SK-N-SH (cell line): ENCODE measurements at regions not wholly inside any gene's neighbourhood (a gene's known extent, or its start where the extent isn't known, plus 50 kb on each side); places are given as distances from the start of the nearest gene placed in this dataset.

Experiments used
- CTCF ChIA-PET: fragments of 300-600, 350-600 bp; formaldehyde crosslinking; extraction: SDS; loops from one replicate; lab custom pipeline; 2021; lab: Yijun Ruan, JAX
- POLR2A ChIA-PET: fragments of 350-600 bp; sonication (Branson Sonifier 250); formaldehyde crosslinking; extraction: SDS; loops from one replicate; lab custom pipeline; 2020; ENCODE audit warnings: antibody characterized with exemption, inconsistent platforms; lab: Yijun Ruan, JAX
- DNase-seq: peaks from one replicate; pipeline ENCODE4 v3.0.0; 2012
- H2AFZ ChIP-seq: fragments of 200-600 bp; sonication (generic); 2 replicates; pipeline ENCODE4 v1.8.1; 2016; ENCODE audit warnings: antibody characterized with exemption, mild to moderate bottlenecking, low read depth
- H3F3A ChIP-seq: fragments of 200-600 bp; sonication (generic); replicated peaks from 2 replicates; pipeline ENCODE3; 2016; ENCODE audit warnings: antibody characterized with exemption, mild to moderate bottlenecking; ENCODE audit not compliant: insufficient read depth
- H3K27ac ChIP-seq, 2 experiments: fragments of 200-500 bp in 1 of 2; fragments of 200-600 bp in 1 of 2; sonication (Bioruptor generic) in 1 of 2; sonication (generic), shearing (Covaris generic) in 1 of 2; 2 replicates each; pipeline versions ENCODE4 v1.5.1 to v1.6.1; 2014 to 2016; ENCODE audit warnings: low read depth in 2 of 2, inconsistent platforms in 1 of 2, low read length in 1 of 2, mild to moderate bottlenecking in 1 of 2, mixed read lengths in 1 of 2
- H3K27me3 ChIP-seq: fragments of 200-600 bp; sonication (generic), shearing (Covaris generic); 2 replicates; pipeline ENCODE4 v1.6.1; 2016; ENCODE audit warnings: mixed run types; ENCODE audit not compliant: insufficient read depth
- H3K36me3 ChIP-seq, 2 experiments: fragments of 200-500 bp in 1 of 2; fragments of 200-600 bp in 1 of 2; sonication (Bioruptor generic) in 1 of 2; sonication (generic) in 1 of 2; replicated peaks in 1 of 2; 2 replicates each; pipeline versions ENCODE3 to v1.5.1; 2014 to 2016; ENCODE audit warnings: low read length in 1 of 2, mild to moderate bottlenecking in 1 of 2; ENCODE audit not compliant: insufficient read depth in 2 of 2, control insufficient read depth in 1 of 2
- H3K4me1 ChIP-seq, 2 experiments: fragments of 200-500 bp in 1 of 2; fragments of 200-600 bp in 1 of 2; sonication (Bioruptor generic) in 1 of 2; sonication (generic), shearing (Covaris generic) in 1 of 2; 2 replicates each; pipeline versions ENCODE4 v1.5.1 to v1.6.1; 2014 to 2016; ENCODE audit warnings: low read depth in 1 of 2, low read length in 1 of 2, mixed run types in 1 of 2; ENCODE audit not compliant: insufficient read depth in 2 of 2, control insufficient read depth in 1 of 2
- H3K4me2 ChIP-seq: fragments of 200-600 bp; sonication (generic), shearing (Covaris generic); 2 replicates; pipeline ENCODE4 v1.6.1; 2017; ENCODE audit warnings: mixed run types
- H3K4me3 ChIP-seq, 2 experiments: fragments of 200-500 bp in 1 of 2; fragments of 200-600 bp in 1 of 2; sonication (Bioruptor generic) in 1 of 2; sonication (generic), shearing (Covaris generic) in 1 of 2; 2 replicates each; pipeline versions ENCODE4 v1.5.1 to v1.8.1; 2014 to 2016; ENCODE audit warnings: low read depth in 2 of 2, inconsistent platforms in 1 of 2, low read length in 1 of 2, mild to moderate bottlenecking in 1 of 2, mixed read lengths in 1 of 2, moderate library complexity in 1 of 2
- H3K79me2 ChIP-seq: fragments of 200-600 bp; sonication (generic); 2 replicates; pipeline ENCODE4 v1.8.1; 2017; ENCODE audit warnings: mild to moderate bottlenecking; ENCODE audit not compliant: insufficient read depth
- H3K9ac ChIP-seq: fragments of 200-600 bp; sonication (generic); 2 replicates; pipeline ENCODE4 v1.6.1; 2017; ENCODE audit warnings: mixed run types
- H3K9me2 ChIP-seq: fragments of 200-600 bp; sonication (generic); 2 replicates; pipeline ENCODE4 v1.6.1; 2017; ENCODE audit warnings: mixed run types
- H3K9me3 ChIP-seq: fragments of 200-600 bp; sonication (generic); 2 replicates; pipeline ENCODE4 v1.6.1; 2017; ENCODE audit warnings: mixed run types, mild to moderate bottlenecking, moderate library complexity
- H4K20me1 ChIP-seq: fragments of 200-600 bp; sonication (generic); 2 replicates; pipeline ENCODE4 v1.6.1; 2017; ENCODE audit warnings: mild to moderate bottlenecking, mixed run types; ENCODE audit not compliant: insufficient read depth
- CTCF ChIP-seq: fragments of 200-600 bp; sonication (generic); IDR thresholded peaks from 2 replicates; pipeline ENCODE4 v1.6.1; 2017; ENCODE audit warnings: antibody characterized with exemption, mild to moderate bottlenecking, moderate library complexity
- ELF1 ChIP-seq: IDR thresholded peaks from 2 replicates; pipeline ENCODE4 v1.4.0; 2012
- EP300 ChIP-seq, 2 experiments: IDR thresholded peaks; 2 replicates each; pipeline versions ENCODE4 v1.4.0 to v1.6.1; 2012; ENCODE audit warnings: borderline replicate concordance in 1 of 2, low read depth in 1 of 2, low read length in 1 of 2
- FOXM1 ChIP-seq: IDR thresholded peaks from 2 replicates; pipeline ENCODE4 v1.4.0; 2012; ENCODE audit warnings: low read depth, mild to moderate bottlenecking
- GABPA ChIP-seq: IDR thresholded peaks from 2 replicates; pipeline ENCODE4 v1.4.0; 2012; ENCODE audit warnings: low read depth, mild to moderate bottlenecking
- GATA2 ChIP-seq: sonication (generic); formaldehyde crosslinking; IDR thresholded peaks from 2 replicates; pipeline ENCODE4 v1.5.0; 2020; ENCODE audit warnings: mild to moderate bottlenecking, missing genetic modification reagents
- IRF3 ChIP-seq: fragments of 150-350 bp; IDR thresholded peaks from 2 replicates; pipeline ENCODE4 v1.6.1; 2016; ENCODE audit warnings: mild to moderate bottlenecking, low read depth, low read length
- JUND ChIP-seq: IDR thresholded peaks from 2 replicates; pipeline ENCODE4 v1.4.0; 2012
- MEF2A ChIP-seq: IDR thresholded peaks from 2 replicates; pipeline ENCODE4 v1.4.0; 2012; ENCODE audit warnings: low read depth, borderline replicate concordance
- NFIC ChIP-seq: IDR thresholded peaks from 2 replicates; pipeline ENCODE4 v1.4.0; 2012; ENCODE audit warnings: borderline replicate concordance
- NRF1 ChIP-seq: IDR thresholded peaks from 2 replicates; pipeline ENCODE4 v1.6.1; 2012; ENCODE audit warnings: low read depth, mild to moderate bottlenecking, low read length
- POLR2AphosphoS5 ChIP-seq: IDR thresholded peaks from 2 replicates; pipeline ENCODE4 v1.6.1; 2012; ENCODE audit warnings: low read depth, low read length
- RCOR1 ChIP-seq: fragments of 150-350 bp; IDR thresholded peaks from 2 replicates; pipeline ENCODE4 v1.6.1; 2017; ENCODE audit warnings: antibody characterized with exemption, low read length
- RFX5 ChIP-seq: IDR thresholded peaks from 2 replicates; pipeline ENCODE4 v1.6.1; 2012; ENCODE audit warnings: mild to moderate bottlenecking, improper control_type of control experiment, low read length
- RXRA ChIP-seq: IDR thresholded peaks from 2 replicates; pipeline ENCODE4 v1.4.0; 2012; ENCODE audit warnings: low read depth, mild to moderate bottlenecking, borderline replicate concordance
- TCF12 ChIP-seq: IDR thresholded peaks from 2 replicates; pipeline ENCODE4 v1.4.0; 2012
- USF1 ChIP-seq: IDR thresholded peaks from 2 replicates; pipeline ENCODE4 v1.4.0; 2012; ENCODE audit warnings: low read depth, borderline replicate concordance
- USF2 ChIP-seq: fragments of 150-350 bp; IDR thresholded peaks from 2 replicates; pipeline ENCODE4 v1.6.1; 2017; ENCODE audit warnings: antibody characterized with exemption, low read length, low read depth, borderline replicate concordance
- YY1 ChIP-seq: IDR thresholded peaks from 2 replicates; pipeline ENCODE4 v1.4.0; 2012; ENCODE audit warnings: low read depth, mild to moderate bottlenecking
- ZBTB33 ChIP-seq: IDR thresholded peaks from 2 replicates; pipeline ENCODE4 v1.4.0; 2012; ENCODE audit warnings: low read depth, borderline replicate concordance
- WGBS: methylation state at CpG from one replicate; pipeline ENCODE4 v1.1.6; 2017; ENCODE audit warnings: low lambda C conversion rate; 5-methylcytosine and 5-hydroxymethylcytosine counted together

GRCh38 chr4:112978691-112979472 is 70.6 kb upstream of the ANK2 start:
- Histone ChIP-seq H3K9me2 (no peaks in the 10 kb centered on the region), H3K36me3 (no peaks in the 10 kb centered on the region), H3K9me3 (no peaks in the 10 kb centered on the region), H3K27ac (no peak overlapping the region), H2AFZ (no peak overlapping the region), H3K9ac (no peak overlapping the region), H3K27me3 (no peaks in the 10 kb centered on the region), H3K4me2 (no peak overlapping the region), H4K20me1 (no peaks in the 10 kb centered on the region), H3K79me2 (no peaks in the 10 kb centered on the region), H3K4me1 (peaks cover 5 to 18% of the 10 kb centered on the region in 2 experiments; a peak in 3 of 4 replicates), H3F3A (no peaks in the 10 kb centered on the region), H3K4me3 (no peak overlapping the region)
- ChIA-PET CTCF (interaction anchor here (0.9 to 1.3 kb wide), 2 partner anchors 27 to 115 kb away, joined by 3 to 4 read pairs; no protein-coding TSS in a partner anchor), POLR2A (no interaction called here)
- WGBS = 85% methylated on average over 4 of the region's 14 CpGs
- no peak for TF ChIP-seq ZBTB33
- TF ChIP-seq GATA2 (CRISPR knock-in tag) = no peak
- TF ChIP-seq GABPA = no peak
- no peak for TF ChIP-seq JUND
- no peak for TF ChIP-seq ELF1
- no peak for TF ChIP-seq RXRA
- no peak for TF ChIP-seq IRF3
- TF ChIP-seq YY1 = no peak
- TF ChIP-seq NRF1 = no peak
- TF ChIP-seq NFIC = no peak
- TF ChIP-seq TCF12 = no peak
- TF ChIP-seq CTCF = no peak
- TF ChIP-seq USF2 = no peak
- TF ChIP-seq EP300 (IDR thresholded peaks at IDR 0.05; ENCODE audit: borderline replicate concordance in 1 of 2, low read depth in 1 of 2, low read length in 1 of 2) = no peak
- no peak for TF ChIP-seq POLR2AphosphoS5
- no peak for TF ChIP-seq USF1
- no peak for TF ChIP-seq MEF2A
- TF ChIP-seq RFX5 = no peak
- TF ChIP-seq FOXM1 = no peak
- no peak for TF ChIP-seq RCOR1
- no peak for DNase-seq
